ENCODE measurements at regions not wholly inside any gene's neighbourhood (a gene's known extent, or its start where the extent isn't known, plus 50 kb on each side); places are given as distances from the start of the nearest gene placed in this dataset.
"Not testable (repeated sequence)": the region's sequence is repeated elsewhere in the genome, so short reads cannot be mapped to it uniquely, and the experiment has no call there.

DNA sequence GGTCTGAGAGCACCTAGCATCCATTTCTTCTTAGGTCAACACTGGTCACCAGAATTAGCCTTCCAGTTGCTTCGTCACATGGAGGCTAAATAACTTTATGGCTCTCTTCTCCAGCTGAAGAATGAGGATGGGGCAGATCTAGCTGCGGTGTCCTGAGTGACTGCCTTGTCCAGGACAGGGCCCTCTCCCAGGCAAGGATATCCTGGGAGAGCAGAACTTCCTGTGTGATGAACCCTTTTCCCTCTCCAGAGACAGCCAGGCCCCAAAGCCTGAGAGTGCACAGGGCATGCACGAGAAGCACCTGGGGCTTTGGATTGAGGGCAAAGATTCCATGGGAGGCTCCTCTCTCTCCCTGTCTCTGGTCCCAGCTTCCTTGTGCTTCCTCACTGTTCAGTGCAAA is 108.2 kb upstream of the MAMLD1 start:
- DNase-seq = no peak

DNA sequence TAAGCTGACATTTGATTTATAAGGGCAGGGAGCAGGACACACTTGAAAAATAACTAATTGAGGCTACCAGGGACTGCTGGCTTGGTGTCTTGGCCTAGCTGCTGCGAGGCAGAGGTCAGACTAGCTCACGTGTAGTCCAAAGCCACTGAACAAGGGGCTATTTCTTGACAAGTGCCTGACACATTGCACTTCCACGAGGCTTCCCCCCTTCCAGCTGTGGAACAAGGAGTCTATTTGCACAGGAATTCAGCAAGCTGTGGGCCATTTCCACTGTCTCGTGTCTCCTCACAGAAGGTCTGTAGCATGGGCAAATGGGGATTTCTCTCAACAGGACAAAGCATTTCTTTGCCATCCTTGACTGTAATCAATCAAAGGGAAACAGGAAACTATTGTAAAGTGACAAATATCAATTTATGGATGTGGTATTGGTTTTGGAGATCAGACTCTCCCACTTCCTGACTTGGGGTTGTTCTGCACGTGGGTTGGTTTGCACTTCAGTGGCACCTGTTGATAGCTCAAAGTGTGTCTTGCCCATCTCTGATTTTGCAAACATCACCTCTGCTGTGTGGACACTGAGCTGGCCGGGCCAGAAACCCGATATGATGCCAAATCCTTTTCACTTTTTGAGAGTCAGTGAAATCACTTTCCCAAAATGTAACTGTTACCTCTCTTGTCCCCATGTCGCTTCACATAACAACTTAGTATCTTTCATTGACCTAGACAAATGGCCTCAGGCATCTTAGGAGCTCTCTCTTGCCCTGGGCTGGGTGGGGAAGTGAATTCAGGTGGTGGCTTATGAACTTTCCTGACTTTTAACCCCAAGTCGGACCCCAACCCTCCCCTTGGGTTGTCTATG is 107.4 kb upstream of the MAMLD1 start:
- no peak for DNase-seq

DNA sequence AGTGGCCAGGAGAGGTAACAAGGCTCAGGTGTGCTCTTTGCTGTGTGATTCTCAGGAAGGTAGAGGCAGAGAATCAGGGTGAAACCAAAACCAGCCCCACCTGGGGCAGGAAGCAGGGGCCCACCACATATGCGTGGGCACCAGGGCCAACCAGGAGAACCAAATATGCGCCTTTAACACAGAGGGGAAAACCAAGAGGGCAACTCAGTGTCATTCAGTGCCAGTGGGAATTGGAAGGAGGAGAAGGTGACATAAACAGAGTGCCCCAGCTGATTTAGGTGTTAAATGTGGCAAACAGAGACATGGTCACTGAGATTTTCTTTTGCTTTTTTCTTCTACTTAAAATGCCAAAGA is 106.8 kb upstream of the MAMLD1 start:
- no peak for DNase-seq

DNA sequence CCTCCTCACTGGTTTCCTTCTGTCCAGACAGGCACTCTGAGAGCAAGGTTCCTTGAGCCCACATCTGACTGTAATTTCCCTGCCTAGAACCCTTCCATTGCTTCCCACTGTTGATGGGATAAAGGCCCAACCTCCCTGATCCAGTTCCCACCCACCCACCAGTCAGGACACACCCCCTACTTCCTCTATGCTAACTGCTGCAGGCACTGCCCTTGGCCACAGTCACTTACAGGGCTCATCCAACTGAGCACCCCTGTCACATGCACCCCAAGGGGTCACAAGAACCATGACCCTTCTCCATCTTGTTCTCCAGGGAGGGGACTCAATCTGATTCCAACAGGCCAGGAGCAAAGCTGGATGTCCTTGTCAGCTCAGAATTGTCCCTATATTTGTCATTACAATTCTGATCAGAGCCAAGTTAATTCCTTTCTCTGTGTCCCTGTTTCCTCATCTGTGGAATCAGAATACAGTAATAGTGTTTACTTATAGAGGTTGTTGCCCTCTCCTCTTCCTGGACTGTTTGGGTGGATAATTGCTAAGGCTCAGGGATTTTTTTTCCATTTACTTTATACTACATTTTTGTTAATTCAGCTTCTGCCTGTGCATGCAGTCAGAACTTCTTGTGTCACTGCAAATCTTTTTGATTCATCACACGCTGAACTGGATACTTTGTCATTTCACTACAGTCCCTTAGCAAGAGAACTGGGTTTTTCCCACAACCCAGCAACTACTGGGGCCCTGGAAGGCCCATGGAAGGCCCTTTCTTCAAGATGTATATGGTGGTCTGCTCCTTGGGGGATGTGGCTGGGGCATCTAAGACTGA is 105.6 kb upstream of the MAMLD1 start:
- DNase-seq = no peak

DNA sequence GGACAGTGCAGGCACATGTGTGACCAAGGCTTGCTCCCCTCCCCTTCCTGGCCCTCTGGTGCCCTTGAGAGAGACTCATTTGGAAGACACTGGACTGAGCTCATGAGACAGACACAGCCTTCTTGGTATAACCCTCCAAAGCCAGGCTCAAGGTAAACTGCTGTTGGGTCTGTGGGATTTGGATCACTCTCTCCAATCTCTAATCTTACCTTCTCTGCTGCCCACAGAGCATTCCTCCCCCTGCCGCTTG is 105.0 kb upstream of the MAMLD1 start:
- no peak for DNase-seq

DNA sequence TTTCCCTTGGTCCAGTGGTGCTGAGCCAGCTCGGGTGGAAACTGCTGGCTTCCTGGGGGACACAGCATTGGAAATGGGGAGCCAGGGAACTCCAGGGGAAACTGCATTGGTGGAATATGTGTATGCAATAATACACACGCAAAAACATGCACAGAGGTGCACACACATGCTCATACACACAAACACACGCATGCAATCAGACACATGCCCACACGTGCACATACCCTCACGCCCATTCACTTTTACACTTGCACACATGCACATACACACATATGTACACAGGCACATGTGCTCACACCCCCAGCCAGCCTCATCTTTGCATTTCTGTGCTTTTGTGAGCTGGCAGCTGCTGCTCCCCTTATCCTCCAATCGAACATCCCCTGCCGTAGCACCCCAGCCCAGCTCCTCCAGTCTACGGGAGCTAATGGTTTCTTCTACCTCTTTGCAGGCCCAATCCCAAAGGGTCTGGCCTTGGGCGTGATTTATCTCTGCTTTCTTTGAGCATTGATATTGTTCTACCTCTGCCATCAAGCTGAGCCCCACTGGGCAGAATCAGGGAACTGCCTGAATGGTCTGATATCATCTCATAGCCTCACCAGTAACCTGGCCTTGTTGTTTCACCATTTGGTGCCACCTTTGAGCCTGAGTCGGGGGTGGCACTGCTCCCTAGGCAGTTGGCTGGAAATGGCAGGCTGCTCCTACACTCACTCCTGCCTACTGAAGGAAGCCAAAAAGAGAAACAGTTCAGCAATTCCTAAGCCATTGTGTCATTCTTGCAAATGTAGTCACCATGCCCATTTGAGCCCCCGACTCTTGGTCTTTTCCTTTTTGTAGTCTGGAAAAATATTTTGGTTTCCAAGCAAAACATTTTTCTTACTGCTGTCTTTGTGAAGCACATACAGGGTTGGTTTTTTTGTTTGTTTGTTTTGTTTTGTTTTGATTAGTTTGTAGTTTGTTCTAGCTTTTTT is 104.4 kb upstream of the MAMLD1 start:
- no peak for DNase-seq

DNA sequence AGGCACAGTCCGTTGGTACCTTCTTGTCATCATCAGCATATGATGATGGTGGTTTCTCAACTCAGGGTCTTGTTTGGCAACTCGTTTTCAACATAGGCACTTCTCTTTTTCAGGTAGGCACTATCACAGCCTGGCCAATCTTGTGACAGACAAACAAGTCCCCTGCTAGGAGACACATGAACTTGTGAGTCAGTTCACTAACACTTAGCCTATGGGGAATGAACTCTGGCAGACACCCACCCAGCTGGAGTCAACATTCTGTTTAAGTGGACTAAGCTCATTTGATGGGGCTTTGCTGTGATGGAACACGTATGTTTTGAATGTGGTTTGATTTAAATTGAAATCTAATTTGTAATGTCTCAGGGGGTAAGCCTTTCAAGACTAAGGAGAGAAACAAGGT is 100.7 kb upstream of the MAMLD1 start:
- no peak for DNase-seq

DNA sequence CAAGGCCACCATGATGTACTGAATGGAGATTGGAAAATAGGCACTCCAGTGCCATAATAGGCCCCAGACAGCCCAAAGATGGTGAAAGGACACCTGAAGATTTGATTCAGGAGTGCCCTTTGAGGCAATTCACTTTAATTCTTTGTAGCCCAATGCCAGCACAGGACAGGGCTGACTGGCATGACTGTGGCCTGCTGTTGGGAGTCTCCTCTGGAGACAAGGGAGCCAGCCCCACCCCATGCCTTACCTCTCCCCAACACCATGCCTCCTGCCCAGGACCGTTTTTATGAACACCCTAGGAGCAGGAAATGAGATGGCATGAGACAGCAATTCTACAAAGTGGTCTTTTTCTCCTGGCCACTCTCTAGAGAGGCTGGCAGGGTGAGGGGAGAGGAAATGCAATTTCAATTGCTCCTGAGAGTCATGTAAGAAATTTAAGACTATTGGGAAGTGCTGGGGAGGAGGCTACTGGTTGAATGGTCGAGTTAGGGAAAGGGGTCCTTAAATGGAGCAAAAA is 94.2 kb upstream of the MAMLD1 start:
- DNase-seq = no peak

DNA sequence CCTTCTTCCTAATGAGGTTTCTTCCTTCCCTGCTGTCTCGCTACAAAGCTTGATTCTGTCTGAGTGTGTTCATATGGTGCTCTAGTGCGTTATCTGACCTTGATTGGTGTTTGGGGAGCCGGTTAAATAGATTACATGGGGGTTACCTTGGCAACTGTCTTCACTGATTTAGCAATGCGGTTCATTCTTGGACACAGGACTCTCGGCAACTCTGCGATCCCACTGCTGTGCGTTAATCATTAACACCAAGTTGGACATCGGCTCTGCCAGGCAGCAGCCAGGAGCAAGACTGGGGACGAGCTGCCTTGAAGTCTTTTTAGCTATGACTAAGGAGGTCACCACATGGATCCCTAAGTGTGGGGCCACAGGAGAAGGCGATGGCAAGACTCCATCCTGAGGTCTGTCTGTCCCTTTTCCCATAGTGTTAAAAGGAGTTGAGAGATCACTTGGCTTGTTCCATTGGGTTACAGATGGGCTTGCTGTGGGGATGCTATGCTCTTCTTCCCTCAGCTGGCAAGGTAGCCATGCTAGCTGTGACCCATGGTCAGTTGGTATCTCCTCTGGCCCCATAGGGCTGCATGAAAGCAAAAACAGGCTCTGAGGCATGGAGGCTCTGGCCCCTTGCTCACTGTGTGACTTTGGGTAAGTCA is 93.4 kb upstream of the MAMLD1 start:
- DNase-seq = no peak

DNA sequence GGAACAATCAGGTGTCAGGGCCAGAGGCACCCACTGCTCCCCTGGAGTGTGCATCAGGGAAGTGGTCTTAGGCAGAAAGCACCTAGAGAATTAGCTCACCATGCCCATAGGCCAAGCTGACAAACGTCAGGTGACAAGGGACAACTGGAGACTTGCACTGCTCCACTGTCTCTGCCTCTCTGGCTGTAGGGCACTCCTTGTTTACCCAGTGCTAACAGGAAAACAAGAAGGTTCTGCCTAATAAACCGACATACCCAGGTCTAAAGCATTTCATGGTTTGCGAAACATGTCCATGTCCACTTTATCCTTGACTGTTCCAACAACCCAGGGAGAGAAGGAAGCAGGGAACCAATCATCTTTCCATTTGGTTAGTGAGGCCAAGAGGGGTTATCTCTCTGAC is 92.5 kb upstream of the MAMLD1 start:
- DNase-seq = no peak

DNA sequence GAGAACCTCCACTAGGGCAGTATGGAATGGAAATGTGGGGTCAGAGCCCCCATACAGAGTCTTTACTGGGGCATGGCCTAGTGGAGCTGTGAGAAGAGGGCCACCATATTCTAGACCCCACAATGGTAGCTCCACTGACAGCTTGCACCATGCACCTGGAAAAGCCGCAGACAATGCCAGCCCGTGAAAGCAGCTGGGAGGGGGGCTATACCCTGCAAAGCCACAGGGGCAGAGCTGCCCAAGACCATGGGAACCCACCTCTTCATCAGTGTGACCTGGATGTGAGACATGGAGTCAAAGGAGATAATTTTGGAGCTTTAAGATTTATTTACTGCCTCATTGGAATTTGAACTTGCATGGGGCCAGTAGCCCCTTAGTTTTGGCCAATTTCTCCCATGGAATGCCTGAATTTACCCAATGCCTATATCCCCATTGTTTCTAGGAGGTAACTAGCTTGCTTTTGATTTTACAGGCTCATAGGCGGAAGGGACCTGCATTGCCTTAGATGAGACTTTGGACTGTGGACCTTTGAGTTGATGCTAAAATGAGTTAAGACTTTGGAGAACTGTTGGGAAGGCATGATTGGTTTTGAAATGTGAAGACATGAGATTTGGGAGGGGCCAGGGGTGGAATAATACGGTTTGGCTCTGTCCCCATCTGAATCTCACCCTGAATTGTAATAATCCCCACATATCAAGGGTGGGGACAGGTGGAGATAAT is 89.4 kb upstream of the MAMLD1 start:
- DNase-seq = not testable (repeated sequence)

DNA sequence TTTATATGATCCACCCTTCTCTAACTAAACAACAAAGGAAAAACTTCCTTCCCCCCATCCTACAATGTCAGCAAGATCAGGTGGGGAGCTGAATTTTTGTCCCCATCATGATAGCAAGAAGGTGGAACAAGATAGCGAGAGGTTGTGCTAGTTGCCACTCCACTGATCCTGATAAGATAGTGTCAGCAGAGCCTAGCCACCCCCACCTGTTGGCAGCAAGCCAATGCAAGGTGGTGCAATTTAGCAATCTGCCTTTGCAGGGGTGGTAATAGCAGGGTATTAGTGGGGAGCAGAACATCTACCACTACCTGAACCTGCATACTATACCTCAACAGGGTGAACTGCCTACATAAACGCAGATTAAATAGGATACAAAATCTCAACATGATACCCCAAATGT is 80.2 kb upstream of the MAMLD1 start:
- no peak for DNase-seq

DNA sequence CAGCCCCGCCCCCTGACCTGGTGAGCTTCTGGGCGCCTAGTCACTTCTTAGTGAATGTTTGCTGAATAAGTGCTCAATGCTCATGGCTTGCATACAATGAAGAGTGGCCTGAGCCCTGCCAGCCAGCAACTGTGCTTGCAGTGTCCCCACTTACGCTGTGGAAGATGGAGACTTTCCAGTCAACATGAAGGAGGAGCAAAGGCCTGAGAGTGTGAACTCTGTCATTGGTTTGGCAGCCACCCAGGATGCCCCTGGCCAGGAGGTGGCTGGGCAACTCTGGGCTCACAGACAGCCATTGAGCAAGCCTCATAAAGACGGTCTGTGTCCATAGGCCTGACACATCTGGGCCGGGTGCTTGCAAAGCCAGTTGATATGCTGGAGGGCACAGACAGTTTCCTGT is 72.1 kb upstream of the MAMLD1 start:
- no peak for DNase-seq

DNA sequence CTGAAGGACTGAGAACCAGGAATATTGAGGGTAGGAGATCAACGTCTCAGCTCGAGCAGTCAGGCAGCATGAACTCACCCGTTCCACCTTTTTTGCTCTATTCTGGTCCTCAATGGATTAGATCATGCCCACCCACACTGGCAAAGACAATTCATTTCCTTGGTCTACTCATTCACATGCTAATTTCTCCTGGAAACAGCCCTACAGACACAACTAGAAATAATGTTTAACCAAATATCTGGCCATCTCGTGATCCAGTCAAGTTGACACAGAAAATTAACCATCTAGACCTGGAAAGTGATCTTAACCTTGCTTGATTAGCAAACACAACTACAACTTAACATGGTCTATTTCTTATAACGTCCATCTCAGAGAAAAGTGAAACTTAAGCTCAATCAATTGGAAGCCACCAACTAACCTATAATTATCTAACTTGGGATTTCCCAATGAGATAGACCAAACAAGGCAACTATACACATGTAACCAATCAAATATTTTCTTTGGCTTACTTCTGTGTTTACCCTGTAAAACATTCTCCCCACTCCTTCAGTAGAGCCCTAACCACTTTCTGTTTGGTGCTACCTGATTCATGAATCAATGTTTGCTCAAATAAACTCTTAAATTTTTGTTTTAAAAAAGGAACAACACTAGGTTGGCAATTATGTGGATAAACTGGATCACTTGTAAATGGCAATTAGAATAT is 69.7 kb upstream of the MAMLD1 start:
- DNase-seq = no peak

DNA sequence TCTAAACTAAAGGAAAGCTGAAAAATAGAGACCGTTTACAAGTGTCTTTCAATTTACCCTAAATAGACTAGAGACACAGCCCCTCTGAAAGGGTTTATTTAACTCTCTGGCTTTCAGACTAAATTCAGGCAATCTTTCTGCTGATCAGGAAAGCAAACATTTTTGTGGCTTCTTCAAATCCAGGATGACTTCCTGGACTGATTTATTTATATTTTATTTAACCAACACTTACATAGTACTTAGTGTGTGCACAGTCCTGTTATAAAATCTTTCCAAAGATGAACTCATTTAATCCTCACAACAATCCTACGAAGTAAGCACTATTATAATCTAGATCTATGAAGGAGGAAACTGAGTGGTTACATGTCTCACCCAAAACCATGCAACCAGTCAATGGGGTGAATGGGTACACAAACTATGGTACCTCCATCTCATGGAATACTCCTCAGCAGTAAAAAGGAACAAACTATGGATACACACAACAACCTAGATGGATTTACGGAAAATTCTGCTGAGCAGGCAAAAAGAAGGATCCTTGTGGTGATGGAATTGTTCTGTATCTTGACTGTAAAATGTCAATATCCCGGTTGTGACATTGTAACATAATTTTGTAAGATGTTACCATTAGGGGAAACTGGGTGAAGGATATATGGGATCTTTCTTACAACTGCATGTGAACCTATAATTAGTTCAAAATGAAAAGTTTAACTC is 64.1 kb upstream of the MAMLD1 start:
- DNase-seq = no peak

DNA sequence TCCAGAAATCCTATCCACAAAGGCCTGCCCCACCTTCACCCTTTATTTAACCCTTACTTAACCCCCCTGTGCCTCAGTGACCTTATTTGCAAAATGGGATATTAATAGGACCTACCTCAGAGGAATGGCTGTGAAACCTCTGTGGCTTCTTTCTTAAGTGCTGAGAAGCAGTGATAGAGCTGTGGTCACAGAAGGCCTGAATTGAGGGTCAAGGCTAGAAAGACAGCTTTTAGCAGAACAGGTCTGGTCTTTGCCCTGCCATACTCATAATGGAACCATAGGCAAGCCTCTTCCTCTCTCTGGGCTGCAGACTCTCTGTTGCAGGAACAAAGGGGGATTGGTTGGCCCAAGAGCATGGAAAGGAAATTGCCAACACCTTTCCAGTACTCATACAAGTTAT is 63.5 kb upstream of the MAMLD1 start:
- no peak for DNase-seq

DNA sequence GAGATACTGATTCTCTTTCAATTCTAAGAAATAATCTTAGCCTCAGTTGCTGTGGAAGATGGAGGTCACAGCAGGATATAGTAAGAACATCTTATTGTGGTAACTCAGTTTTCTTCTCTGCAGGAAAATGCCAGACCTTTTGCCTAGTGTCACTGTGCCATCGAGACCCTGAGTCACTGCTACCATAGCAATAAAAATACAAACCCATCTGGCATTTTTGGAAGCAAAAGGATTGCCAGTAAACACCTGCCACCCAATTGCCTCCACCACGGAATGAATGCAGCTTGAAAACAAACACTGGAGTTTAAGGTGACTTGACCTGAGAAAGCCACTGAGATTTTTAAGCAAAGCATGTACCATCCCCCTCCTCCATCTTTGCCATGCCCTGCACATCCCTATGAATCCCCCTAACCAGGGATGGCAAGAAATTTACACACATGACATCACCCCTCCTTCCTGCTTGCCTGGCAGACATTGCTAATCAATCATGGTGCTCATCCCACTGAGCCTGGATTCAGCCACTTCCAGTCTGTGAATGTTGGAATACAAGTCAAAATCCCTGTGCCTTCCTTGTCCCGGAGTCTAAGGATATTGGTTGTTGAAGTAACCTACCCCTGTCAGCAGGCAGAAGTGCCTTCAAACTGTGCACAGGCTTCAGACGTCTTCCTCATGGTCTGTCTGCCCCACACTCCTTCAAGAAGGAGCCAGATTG is 59.6 kb upstream of the MAMLD1 start:
- no peak for DNase-seq

DNA sequence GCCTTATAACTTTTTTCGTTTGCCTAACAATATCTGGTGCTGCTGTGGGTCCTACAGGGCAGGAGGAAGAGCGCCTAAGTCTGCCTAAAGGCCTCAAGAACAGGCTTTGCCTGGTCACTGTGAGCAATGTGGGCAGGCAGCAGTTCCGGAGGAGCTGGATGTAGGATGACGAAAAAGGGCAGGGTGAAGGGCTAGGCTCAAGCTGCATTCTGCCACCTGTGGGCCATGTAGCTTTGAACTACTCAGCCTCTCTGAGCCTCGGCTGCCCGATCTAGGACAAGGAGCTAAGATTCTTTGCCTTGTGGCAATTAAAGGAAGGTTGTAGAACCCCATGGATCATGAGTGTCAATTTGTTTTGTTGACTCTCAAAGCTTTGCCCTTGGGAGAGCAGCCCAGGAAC is 57.1 kb upstream of the MAMLD1 start:
- DNase-seq = no peak

DNA sequence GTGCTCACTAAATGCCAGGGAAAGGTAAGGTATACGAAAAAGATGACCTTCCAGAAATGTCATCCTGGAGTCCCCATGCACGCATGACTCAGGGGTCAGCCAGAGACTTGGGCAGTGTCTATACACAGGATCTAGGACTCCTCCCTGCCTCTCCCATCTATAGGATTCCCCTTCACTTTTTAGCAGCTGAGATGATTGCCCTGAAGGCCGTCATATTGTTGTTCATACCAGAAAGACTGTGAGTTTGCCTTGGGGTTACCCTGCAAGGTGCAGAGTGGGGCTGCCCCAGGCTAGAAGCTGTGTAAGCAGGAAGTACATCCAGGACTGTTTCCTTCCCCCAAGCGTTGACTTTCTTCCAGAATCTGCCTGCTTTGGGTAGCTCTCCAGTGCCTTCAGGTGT is 55.1 kb upstream of the MAMLD1 start:
- no peak for DNase-seq

DNA sequence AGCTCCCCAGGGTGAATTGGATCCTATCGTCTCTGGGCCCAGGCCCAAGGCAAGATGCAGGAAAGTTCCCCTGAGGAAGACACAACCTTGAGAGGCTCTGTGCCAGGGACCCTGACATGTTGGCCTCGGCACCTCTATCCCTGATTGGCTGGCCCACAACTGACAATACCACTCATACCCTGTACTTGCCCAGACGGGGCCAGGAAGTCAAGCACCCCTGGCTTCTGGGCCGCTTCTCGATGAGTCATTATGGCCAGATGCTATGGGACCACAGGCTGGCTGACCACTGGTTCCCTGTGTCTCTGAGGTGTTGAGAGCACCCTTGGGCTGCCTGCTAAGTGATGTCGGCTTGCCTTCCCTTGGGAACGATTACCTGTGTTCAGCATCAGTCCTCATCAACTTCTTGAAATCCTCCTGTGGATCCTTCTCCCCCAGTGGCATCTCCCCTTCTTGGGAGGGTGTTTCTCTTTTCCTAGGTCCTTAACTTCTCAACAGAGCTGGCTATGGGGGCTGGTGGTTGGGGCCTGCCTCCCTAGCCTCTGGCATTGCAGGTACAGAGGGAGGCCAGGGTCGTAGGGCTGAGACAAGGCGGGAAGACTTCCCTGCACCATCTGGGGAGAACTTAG is 54.5 kb upstream of the MAMLD1 start:
- no peak for DNase-seq
